Neuronal stem cell (in vitro differentiated cells): ENCODE measurements at regions not wholly inside any gene's neighbourhood (a gene's known extent, or its start where the extent isn't known, plus 50 kb on each side); places are given as distances from the start of the nearest gene placed in this dataset.

ENCODE experiments used
- DNase-seq: peaks from one replicate; pipeline ENCODE4 v3.0.0-alpha.2; 2013; ENCODE audit warnings: low spot score
- H2AFZ ChIP-seq: one replicate; pipeline ENCODE4 v1.6.1; 2013; ENCODE audit warnings: mild to moderate bottlenecking, low read length, inconsistent platforms
- H2AK5ac ChIP-seq: 2 replicates; pipeline ENCODE4 v1.6.1; 2013; ENCODE audit warnings: low read depth, mild to moderate bottlenecking, inconsistent platforms, low read length, moderate library complexity, mixed read lengths
- H2BK120ac ChIP-seq: 2 replicates; pipeline ENCODE4 v1.6.1; 2013; ENCODE audit warnings: low read depth, mild to moderate bottlenecking, inconsistent platforms, low read length, moderate library complexity, mixed read lengths
- H2BK12ac ChIP-seq: one replicate; pipeline ENCODE4 v1.6.1; 2013; ENCODE audit warnings: low read length, inconsistent platforms
- H2BK15ac ChIP-seq: 2 replicates; pipeline ENCODE4 v1.6.1; 2013; ENCODE audit warnings: mild to moderate bottlenecking, low read length, inconsistent platforms, mixed read lengths
- H2BK5ac ChIP-seq: one replicate; pipeline ENCODE4 v1.6.1; 2013; ENCODE audit warnings: inconsistent platforms, mild to moderate bottlenecking, low read length, moderate library complexity
- H3K14ac ChIP-seq: one replicate; pipeline ENCODE4 v1.6.1; 2013; ENCODE audit warnings: low read length, inconsistent platforms
- H3K18ac ChIP-seq: 2 replicates; pipeline ENCODE4 v1.6.1; 2013; ENCODE audit warnings: low read length, inconsistent platforms
- H3K23ac ChIP-seq: 2 replicates; pipeline ENCODE4 v1.6.1; 2013; ENCODE audit warnings: low read depth, mild to moderate bottlenecking, mixed read lengths, low read length, inconsistent platforms; ENCODE audit not compliant: poor library complexity
- H3K27ac ChIP-seq: replicated peaks from 3 replicates; pipeline ENCODE4 v1.5.1; 2013; ENCODE audit warnings: low read length, inconsistent platforms
- H3K27me3 ChIP-seq, 3 experiments: 2 replicates each; pipeline ENCODE4 v1.6.1; 2013; ENCODE audit warnings: low read length in 3 of 3, mild to moderate bottlenecking in 2 of 3, inconsistent platforms in 1 of 3, low read depth in 1 of 3, mixed read lengths in 1 of 3, moderate library complexity in 1 of 3; ENCODE audit not compliant: control insufficient read depth in 3 of 3, insufficient read depth in 3 of 3
- H3K36me3 ChIP-seq, 2 donors: replicated peaks in 1 of 2; 2 replicates each; pipeline ENCODE4 v1.6.1; 2013; ENCODE audit warnings: low read length in 2 of 2; ENCODE audit not compliant: control insufficient read depth in 2 of 2, insufficient read depth in 2 of 2
- H3K4ac ChIP-seq: 2 replicates; pipeline ENCODE4 v1.6.1; 2013; ENCODE audit warnings: inconsistent platforms, mild to moderate bottlenecking, low read length, moderate library complexity
- H3K4me1 ChIP-seq, 2 donors: 1 replicate in 1 of 2; 2 replicates in 1 of 2; pipeline ENCODE4 v1.6.1; 2013; ENCODE audit warnings: low read length in 2 of 2, low read depth in 1 of 2; ENCODE audit not compliant: control insufficient read depth in 2 of 2, insufficient read depth in 1 of 2
- H3K4me2 ChIP-seq: one replicate; pipeline ENCODE4 v1.6.1; 2013; ENCODE audit warnings: mild to moderate bottlenecking, low read length, inconsistent platforms; ENCODE audit not compliant: insufficient read depth, poor library complexity, severe bottlenecking
- H3K4me3 ChIP-seq, 2 donors: 2 replicates each; pipeline ENCODE4 v1.5.1; 2013; ENCODE audit warnings: low read length in 2 of 2, mild to moderate bottlenecking in 2 of 2, inconsistent platforms in 1 of 2, moderate library complexity in 1 of 2
- H3K79me1 ChIP-seq: one replicate; pipeline ENCODE4 v1.6.1; 2013; ENCODE audit warnings: low read depth, mild to moderate bottlenecking, inconsistent platforms, low read length, moderate library complexity
- H3K9ac ChIP-seq: one replicate; pipeline ENCODE4 v1.6.1; 2013; ENCODE audit warnings: mild to moderate bottlenecking, low read depth, low read length, inconsistent platforms; ENCODE audit not compliant: poor library complexity
- H3K9me3 ChIP-seq, 2 donors: replicated peaks in 1 of 2; 2 replicates each; pipeline versions ENCODE3 to v1.6.1; 2013; ENCODE audit warnings: low read length in 2 of 2, mild to moderate bottlenecking in 2 of 2, inconsistent platforms in 1 of 2, low read depth in 1 of 2, mixed read lengths in 1 of 2, moderate library complexity in 1 of 2; ENCODE audit not compliant: control insufficient read depth in 2 of 2, insufficient read depth in 1 of 2
- H4K8ac ChIP-seq: one replicate; pipeline ENCODE4 v1.6.1; 2013; ENCODE audit warnings: low read depth, mild to moderate bottlenecking, inconsistent platforms, low read length, moderate library complexity
- H4K91ac ChIP-seq: one replicate; pipeline ENCODE4 v1.6.1; 2013; ENCODE audit warnings: low read length, low read depth, mild to moderate bottlenecking, inconsistent platforms; ENCODE audit not compliant: poor library complexity
- WGBS, 2 donors: extraction: QIAGEN DNeasy Blood & Tissue Kit; methylation state at CpG; one replicate each; pipeline ENCODE4 v1.1.7; 2013; ENCODE audit warnings: missing lambda C conversion rate in 2 of 2, mixed read lengths in 1 of 2; ENCODE audit not compliant: insufficient read length in 2 of 2, insufficient replicate concordance in 1 of 2; ENCODE audit errors: extremely low coverage in 2 of 2; 5-methylcytosine and 5-hydroxymethylcytosine counted together

DNA sequence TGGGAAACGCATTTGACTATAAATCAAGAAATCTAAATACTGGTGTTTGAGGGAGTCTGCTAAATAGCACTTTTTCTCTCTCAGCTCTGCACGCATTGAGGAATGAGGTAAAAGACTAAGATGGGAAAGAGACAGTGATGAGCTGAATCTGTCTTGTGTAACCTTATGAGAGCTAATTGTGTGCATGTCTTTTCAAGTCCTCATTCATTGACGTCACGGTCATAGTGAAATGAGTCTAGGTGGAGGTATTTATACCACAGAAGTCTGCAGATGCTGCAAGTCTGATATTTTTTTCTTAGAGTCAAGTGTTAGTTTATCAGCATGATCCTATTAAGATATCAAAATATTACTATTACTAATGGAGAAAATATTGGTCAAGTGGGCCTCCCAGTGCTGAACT lies 361.5 kb upstream of the HS3ST1 start:
- Histone ChIP-seq H3K79me1 (no peaks in the 10 kb centered on the region), H3K4ac (no peak overlapping the region), H2BK15ac (no peak overlapping the region), H3K18ac (no peak overlapping the region), H3K4me3 (no peak overlapping the region), H3K36me3 (no peaks in the 10 kb centered on the region), H3K4me1 (no peaks in the 10 kb centered on the region), H3K4me2 (no peak overlapping the region), H4K91ac (no peak overlapping the region), H3K27ac (no peak overlapping the region), H4K8ac (no peak overlapping the region), H3K27me3 (no peaks in the 10 kb centered on the region), H3K9ac (no peak overlapping the region), H2BK5ac (no peak overlapping the region), H2AK5ac (no peak overlapping the region), H2BK120ac (no peak overlapping the region), H3K23ac (no peak overlapping the region), H2AFZ (no peak overlapping the region), H3K9me3 (peaks cover 0 to 2% of the 10 kb centered on the region in 2 donors), H3K14ac (no peak overlapping the region), H2BK12ac (no peak overlapping the region)
- WGBS, 2 donors = no CpG with 5 or more reads among the region's 4 CpGs
- no peak for DNase-seq

DNA sequence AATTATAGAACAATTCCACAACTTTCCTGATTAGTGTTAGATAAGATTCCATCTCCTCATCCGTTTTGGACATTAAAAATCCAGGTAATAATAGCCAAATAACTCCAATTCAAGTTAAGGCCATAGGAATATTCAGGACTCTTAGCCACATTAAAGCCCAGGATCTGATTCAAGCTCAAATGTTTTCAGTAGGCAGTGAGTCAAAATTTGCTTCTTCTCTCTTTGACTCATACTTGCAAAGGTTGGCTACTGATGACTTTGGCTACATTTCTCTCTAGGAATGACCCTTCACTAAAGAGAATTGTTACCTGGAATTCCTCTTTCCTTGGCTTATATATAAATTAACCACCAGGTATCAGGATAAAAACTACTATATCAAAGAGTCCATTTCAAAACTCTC lies 354.9 kb upstream of the HS3ST1 start:
- Histone ChIP-seq H3K4me1 (no peaks in the 10 kb centered on the region), H2BK120ac (no peak overlapping the region), H4K8ac (no peak overlapping the region), H3K9ac (no peak overlapping the region), H3K79me1 (no peaks in the 10 kb centered on the region), H2BK12ac (no peak overlapping the region), H3K4ac (no peak overlapping the region), H3K27ac (no peak overlapping the region), H3K18ac (no peak overlapping the region), H3K4me3 (no peak overlapping the region), H2AFZ (no peak overlapping the region), H3K4me2 (no peak overlapping the region), H4K91ac (no peak overlapping the region), H3K14ac (no peak overlapping the region), H3K27me3 (no peaks in the 10 kb centered on the region), H2BK5ac (no peak overlapping the region), H3K9me3 (peaks cover 0 to 2% of the 10 kb centered on the region in 2 donors), H2AK5ac (no peak overlapping the region), H3K36me3 (no peaks in the 10 kb centered on the region), H2BK15ac (no peak overlapping the region), H3K23ac (no peak overlapping the region)
- no peak for DNase-seq
- WGBS, 2 donors = no CpG with 5 or more reads among the region's 1 CpG

DNA sequence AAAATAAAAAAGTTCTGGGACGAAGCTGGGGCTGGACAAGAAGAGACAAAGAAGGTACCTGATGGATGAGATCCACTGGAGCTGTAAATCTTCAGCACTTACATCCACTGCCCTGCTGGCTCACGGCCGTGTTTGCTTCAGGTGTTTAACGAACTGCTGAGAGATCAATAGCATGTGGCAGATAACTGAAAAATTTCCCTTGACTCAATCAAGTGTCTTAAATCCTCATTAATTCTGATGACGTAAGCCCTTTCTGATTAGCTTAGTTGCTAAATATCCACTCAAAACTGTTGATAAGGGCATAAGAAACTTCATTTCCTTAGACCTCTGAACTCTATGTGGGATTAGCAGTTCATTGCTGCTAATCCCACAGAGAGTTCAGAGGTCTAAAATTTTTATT lies 354.2 kb upstream of the HS3ST1 start:
- Histone ChIP-seq H3K4me3 (no peak overlapping the region), H3K79me1 (no peaks in the 10 kb centered on the region), H4K91ac (no peak overlapping the region), H3K36me3 (no peaks in the 10 kb centered on the region), H2BK15ac (no peak overlapping the region), H2BK120ac (no peak overlapping the region), H4K8ac (no peak overlapping the region), H3K4ac (no peak overlapping the region), H3K14ac (no peak overlapping the region), H3K9me3 (peaks cover 0 to 2% of the 10 kb centered on the region in 2 donors), H3K4me1 (no peaks in the 10 kb centered on the region), H3K27me3 (no peaks in the 10 kb centered on the region), H3K18ac (no peak overlapping the region), H2AK5ac (no peak overlapping the region), H2BK5ac (no peak overlapping the region), H3K23ac (no peak overlapping the region), H3K27ac (no peak overlapping the region), H2BK12ac (no peak overlapping the region), H2AFZ (no peak overlapping the region), H3K4me2 (no peak overlapping the region), H3K9ac (no peak overlapping the region)
- no peak for DNase-seq
- no CpG with 5 or more reads among the region's 5 CpGs for WGBS, 2 donors

DNA sequence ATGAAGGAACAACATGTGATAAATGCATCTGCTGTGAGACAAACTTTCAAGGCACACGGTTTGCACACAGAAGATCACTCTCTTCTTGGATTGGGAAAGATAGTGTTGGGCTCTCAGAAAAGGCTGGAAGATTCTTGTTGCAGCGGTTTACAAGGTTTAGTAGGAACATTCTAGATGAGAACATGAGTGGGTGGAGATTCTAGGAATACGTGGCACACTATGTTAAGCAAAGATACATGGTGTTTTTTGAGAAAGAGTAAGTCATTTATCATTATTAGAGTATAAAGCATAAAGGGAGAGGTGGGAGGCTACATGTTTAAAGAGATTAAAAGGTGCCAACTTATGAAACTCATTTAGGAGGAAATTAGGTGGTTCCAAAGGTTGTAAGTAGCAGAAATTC lies 348.8 kb upstream of the HS3ST1 start:
- Histone ChIP-seq H2BK15ac (no peak overlapping the region), H2BK12ac (no peak overlapping the region), H3K36me3 (no peaks in the 10 kb centered on the region), H3K9me3 (no peaks in the 10 kb centered on the region), H2AK5ac (no peak overlapping the region), H3K9ac (no peak overlapping the region), H3K4me2 (no peak overlapping the region), H3K27ac (no peak overlapping the region), H2BK5ac (no peak overlapping the region), H4K8ac (no peak overlapping the region), H3K18ac (no peak overlapping the region), H3K4ac (no peak overlapping the region), H3K4me3 (no peak overlapping the region), H2BK120ac (no peak overlapping the region), H4K91ac (no peak overlapping the region), H3K27me3 (no peaks in the 10 kb centered on the region), H3K23ac (no peak overlapping the region), H2AFZ (no peak overlapping the region), H3K4me1 (no peaks in the 10 kb centered on the region), H3K14ac (no peak overlapping the region), H3K79me1 (no peaks in the 10 kb centered on the region)
- DNase-seq = no peak
- no CpG with 5 or more reads among the region's 3 CpGs for WGBS, 2 donors
